HG03558 (cell line): ENCODE measurements at regions not wholly inside any gene's neighbourhood (a gene's known extent, or its start where the extent isn't known, plus 50 kb on each side); places are given as distances from the start of the nearest gene placed in this dataset.
"Not testable (repeated sequence)": the region's sequence is repeated elsewhere in the genome, so short reads cannot be mapped to it uniquely, and the experiment has no call there.

Experiments used
- ATAC-seq: cut with Tn5 transposase; IDR thresholded peaks from one replicate; pipeline ENCODE4 v1.9.1; 2021; ENCODE audit warnings: moderate number of reproducible peaks; ENCODE audit not compliant: unreplicated experiment; ENCODE audit errors: extremely low read depth

DNA sequence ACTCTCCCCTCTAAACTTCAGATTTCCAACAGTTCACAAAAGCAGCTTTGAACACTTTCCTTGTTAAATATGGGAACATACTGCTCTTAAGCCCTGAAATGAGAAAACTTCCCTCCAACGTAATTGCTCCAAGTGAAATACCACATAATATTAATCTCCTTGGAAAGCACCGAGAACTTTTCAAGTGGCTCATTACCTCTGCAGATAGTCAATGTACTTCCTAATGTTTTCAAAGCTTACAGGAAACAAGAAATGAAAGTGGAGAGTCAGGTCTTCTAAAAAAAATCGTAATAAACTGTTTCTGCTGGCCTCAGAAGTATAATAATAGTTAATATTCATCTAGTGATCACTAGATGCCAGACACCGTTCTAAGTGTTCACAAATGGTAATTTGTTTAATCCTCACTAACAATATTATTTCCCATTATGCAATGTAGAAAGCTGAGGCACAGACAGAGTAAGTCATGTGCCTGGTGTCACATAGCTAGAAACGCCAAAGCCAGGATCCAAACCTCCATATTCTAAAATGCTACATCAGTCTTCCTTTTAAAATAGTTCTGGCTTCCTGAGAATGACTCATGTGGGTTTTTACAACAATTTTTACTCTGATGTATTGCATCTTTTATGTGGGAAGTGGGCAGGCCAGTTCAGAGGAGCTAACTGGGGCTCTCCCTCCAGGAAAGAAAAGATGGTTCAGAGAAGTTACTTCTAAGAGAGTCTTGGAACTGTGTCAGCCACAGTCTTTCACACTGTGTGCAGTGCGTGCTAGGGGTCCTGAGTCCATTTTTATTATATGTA lies 177.2 kb downstream of the PLPPR4 start:
- no peak for ATAC-seq

DNA sequence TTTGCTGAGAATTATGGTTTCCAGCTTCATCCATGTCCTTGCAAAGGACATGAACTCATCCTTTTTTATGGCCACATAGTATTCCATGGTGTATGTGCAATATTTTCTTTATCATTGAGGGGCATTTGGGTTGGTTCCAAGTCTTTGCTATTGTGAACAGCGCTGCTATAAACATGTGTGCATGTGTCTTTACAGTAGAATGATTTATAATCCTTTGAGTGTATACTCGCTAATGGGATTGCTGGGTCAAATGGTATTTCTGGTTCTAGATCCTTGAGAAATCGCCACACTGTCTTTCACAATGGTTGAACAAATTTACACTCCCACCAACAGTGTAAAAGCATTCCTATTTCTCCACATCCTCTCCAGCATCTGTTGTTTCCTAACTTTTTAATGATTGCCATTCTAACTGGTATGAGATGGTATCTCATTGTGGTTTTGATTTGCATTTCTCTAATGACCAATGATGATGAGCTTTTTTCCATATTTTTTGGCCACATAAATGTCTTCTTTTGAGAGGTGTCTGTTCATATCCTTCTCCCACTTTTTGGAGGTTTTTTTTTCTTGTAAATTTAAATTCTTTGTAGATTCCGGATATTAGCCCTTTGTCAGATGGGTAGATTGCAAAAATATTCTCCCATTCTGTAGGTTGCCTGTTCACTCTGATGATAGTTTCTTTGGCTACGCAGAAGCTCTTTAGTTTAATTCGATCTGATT lies 180.1 kb downstream of the PLPPR4 start:
- not testable (repeated sequence) for ATAC-seq

DNA sequence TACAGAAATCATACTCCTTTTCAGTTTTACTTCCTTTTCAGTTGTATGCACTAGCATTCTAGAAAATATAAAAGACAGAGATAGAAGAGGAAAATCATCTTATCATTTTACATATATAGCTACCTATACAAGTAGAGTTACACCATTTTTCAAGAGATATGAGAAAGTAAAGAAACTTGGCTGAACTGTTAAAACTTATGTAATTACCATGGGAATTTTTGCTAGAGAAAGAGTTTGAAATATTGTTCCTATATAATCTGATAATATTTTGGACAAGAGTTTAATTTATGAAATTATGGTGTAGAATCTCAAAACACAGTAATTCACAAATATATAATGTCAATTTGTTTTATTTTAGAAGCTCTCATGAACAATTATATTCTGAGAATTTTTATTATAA lies 180.8 kb downstream of the PLPPR4 start:
- no peak for ATAC-seq

DNA sequence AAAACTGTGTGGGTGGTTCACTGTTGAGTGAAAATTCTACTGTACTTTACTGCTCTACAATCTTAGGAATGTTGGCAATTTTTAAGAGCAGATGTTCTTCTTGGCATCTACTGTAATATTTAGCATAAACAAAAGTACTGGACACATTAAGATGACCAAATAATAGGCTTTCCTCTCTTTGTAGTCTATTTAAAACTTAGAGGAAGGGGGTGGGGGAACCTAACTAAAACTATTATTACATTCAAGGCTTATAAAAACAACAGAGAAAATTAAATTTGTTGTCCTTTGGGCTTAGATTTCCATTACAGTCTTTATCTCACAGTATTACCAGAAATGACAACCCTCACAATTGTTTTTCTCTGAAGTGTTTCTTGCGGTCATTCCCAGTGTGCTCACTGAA lies 181.2 kb downstream of the PLPPR4 start:
- no peak for ATAC-seq

DNA sequence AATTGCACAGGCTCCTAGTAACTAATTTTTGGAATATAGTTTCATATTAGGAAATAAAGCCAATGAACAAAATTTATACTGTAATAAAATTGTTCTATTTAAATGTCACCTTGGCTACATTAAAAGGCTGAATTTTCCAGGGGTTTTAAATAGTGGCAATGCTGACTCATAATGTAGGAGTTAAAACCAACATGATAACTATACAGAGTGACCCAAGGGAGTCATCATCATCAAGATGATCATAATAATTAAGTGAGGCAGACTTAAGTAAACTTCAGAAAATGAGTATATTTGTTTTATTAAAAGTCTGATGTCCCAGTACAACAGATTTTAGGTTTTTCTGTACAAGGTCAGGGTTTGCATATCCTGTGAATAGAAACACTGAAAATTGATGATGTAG lies 183.4 kb downstream of the PLPPR4 start:
- ATAC-seq: no peak

DNA sequence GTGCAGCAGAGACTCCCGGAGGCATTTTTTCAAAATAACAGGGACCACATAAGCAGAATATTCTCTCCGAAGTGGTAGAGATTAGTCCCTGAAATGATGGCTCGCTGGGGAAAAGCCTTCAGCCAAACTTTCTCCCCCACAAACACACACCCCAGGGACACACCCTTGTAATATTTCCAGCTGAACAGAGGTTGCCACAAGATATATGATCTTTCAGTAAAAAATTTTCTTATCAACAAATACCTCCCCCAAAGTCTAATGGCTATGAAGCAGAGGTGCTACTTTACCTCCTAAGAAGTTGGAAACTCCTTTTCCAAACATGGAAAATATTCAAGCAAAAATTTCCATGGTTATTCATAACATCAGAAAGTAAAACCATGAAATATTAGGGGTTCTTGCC lies 190.2 kb upstream of the PALMD start:
- ATAC-seq: no peak

DNA sequence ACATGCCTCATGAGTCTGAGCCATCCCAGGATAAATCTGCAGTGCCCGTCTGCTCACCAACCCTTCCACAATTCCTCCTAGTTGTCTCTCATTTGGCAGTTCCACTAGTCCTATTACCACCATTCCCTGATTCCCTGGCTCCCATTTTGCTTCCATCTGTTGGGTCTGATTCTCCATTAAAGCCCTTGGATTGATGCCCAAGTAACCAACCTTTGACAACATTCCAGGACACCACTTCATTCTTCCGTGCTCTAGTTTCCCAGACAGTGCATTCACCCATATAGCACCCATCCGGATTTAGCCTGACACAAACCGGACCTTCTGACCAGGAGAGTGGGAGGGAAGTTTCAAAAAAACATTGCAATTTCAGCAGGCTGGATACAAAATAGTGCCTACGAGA lies 189.4 kb upstream of the PALMD start:
- no peak for ATAC-seq

DNA sequence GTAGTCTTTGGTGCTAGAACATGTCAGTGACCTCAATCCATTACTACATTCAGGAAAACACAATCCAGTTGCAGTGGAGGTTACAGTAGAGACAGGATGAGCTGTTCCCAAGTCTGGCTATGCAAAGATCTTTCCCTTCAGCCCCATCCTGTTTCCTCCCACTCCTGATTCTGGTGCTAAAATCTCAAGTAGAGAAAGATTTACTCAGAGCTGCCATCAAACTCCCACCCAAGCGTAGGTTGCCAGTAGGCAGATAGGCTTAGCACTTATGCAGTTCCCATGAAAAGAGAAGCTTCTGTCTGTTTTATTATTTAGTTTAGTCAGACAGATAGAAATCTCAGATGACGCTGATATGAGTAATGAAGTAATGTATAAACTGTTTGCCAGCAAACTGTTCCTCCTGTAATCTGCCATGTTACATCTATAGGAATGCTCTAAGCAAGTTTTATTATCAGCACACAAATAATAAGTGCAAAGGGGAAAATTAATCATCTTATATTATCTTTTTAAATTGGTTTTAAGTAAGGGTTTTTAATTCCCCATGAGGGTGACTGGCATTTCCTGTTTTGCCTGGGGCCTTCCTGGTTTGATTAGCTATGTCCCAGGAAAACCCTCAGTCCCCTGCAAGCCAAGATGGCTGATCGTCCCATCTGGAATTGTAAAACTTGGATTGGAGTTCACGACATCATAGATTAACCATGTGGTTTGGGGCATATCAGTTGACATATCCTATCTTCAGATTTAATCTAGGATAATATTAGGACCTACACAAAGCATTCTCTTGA lies 188.3 kb upstream of the PALMD start:
- ATAC-seq: no peak

DNA sequence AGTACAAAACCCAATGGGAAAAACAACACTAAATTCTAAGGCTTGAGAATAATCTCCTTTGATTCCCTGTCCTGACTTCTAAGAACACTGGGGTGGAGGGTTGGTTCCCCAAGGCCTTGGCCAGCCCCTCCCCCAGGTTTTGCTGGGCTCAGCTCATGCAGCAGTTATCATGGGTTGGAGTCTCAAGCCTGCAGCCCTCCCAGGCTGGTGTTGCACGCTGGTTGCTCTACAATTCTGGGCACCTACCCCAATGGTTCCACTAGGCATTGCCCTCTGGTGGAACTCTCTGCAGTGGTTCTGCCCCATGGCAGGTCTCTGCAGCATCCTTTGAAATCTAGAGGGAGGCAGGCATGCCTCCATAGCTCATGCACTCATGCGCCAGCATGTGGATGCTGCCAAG lies 184.4 kb upstream of the PALMD start:
- ATAC-seq: no peak

DNA sequence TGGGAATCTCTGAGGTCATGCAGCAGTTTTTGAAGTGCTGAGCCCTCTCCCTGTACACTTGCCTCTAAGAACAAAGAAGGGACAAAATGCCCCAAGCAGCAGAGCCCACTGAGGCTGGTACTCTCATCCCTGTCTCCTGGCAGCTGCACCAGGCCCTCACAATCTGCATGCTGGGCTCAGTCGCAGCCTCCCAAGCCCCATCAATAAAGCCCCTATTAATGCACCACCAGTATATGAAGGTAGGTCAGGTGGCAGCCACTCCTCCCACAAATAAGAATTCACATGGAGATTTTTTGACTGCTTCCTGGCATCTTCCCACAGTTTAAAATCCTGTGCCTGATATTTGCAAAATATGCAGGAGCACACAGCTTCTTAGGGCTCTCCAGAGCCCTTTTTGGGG lies 181.2 kb upstream of the PALMD start:
- ATAC-seq: no peak

DNA sequence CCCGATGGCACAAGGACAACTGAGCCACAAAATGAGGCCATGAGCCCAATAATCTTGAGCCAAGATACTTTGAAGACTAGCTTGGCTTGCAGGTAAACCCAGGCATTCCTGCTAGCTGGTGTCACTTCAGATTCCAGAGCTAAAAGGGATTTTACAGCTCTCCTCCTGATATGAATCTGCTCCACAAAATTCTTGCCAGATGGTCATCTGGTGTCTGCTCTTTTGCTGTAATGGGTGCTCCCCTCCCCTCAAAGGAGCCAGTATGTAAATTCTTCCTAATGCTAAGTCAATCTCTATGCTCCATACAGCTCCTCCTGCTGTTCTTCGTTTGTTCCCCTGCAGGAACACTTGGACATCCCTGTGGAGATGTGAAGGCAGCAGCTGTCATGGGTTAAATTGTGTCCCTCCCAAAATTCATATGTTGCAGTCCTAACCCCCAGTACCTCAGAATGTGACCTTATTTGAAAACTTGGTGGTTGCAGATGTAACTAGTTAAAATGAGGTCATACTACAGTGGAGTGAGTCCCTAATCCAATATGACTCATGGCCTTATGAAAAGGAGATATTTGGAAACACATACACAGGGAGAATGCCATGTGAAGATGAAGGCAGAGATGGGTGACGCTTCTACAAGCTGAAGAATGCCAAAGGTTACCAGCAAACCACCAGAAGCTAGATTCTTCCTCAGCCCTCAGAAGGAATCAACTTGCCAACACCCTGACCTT lies 180.6 kb upstream of the PALMD start:
- no peak for ATAC-seq

DNA sequence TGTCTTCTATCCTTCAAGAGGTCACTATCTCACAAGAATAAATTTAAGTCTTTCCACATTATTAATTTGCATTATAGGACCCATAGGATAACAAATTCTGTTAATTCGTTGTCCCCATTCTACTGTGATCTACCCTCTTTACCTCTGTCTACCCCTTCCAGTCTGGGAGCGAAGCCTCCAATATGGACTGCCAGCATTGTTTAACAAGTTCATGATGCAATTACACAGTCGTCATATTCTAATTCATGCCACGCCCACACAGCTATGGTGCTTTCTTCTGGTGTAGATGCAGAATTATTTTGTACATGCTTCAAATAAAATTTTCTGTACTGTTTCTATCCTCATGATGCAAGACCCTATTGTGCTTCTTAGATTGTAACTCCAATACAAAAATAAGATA lies 178.3 kb upstream of the PALMD start:
- no peak for ATAC-seq

DNA sequence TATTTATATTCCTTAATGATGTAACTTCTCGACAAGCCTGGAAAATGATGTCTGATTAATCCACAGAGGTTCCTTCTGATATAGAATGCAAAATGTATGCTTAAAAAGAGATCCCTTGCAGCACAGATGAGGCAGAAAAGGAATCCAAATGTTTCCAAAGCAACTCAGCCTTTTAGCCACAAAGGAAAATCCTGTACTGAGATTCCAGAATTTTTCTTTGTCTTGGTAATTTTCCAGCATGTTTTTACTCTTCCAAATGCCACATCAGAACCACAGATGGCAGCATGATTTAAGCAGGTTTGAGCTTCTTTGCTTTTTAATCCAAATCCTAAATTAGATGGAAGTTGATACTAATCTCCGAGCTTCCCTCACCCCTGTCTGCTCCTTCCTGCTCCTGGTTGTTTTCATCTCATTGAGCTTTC lies 176.4 kb upstream of the PALMD start:
- ATAC-seq: no peak

DNA sequence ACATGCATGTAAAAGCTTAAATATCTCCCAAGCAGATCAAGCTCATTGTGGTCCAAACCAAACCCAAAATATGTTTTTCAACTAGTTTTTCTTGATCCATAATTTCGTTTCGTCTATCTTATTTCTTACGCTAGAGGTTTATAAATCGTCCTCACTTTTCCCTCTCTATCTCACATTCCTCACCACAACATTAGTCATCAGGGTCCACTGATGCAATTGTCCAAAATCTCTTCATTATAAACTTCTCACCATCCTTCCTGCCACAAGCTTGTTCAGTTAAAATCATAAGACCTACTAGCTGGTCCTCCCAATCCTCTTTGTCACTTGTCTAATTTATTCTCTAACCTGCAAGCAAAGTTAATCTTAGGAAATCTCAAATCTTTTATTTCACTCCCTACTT lies 173.0 kb upstream of the PALMD start:
- ATAC-seq: no peak

DNA sequence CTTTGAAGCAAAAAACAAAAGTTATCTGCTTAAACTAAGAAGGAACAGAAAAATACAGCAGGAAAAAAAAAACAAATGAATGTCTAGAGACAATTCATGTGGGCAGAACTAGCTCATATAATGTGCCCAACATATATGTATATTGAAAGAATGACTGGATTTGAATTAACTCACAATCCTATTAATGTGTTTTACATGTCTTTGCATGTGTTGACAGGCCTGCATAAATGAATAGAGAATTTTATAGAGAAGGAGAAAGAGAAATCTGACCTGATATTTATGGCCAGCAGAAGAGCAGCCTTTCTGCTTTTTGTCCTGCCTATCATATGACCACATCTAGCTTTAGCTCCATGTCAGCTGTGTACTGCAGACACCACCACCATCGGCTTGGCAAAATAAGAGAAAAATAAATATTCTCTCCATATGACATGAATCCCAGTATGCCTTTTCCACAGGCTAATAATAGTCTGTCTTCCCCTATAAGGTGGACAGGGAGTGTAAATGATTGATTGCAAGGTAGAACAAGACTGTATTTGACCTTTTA lies 171.5 kb upstream of the PALMD start:
- no peak for ATAC-seq

DNA sequence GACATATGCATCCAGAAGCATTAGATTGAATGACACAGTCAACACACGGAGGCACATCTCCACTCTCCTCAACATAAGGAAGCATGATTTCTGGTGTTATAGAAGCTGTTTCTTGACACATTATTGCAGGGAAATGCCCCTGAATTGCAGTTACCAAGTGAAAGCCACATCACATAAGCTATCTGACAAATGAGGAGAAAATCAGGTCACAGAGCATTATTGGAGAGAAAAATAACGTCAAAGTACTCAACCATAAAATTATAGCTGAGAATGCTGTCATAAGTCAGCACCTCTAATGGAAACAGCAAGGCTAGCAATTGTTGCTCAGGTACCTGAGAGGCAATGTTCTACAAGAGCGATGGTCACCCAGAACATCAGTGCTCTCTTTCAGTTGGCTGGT lies 169.9 kb upstream of the PALMD start:
- ATAC-seq: no peak

DNA sequence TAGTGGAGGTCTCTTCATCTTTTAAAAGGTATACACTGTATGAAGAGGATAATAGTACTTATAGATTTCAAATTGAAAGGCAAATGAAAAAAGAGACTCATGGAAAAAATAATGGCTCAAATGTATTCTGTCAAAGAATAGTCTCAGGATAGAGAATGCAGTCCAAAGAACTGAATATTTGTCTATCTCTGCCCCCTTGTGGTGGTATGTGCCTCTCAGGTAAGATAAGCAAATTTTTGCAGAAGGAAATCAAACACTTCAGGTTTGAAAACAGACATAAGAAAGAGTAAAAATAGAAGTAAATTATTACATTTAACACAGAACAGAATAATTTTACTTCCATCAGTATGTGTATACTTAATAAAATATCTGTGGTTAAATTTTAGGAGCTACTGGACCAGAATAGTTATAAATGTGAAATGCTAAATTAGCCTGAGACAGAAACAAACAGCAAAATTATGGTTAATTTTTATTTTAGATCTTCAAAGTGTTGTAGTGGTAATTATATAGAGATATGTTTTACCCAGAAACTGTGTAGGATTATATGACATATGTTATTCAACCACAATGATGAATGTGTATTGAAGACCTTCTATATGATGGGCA lies 164.4 kb upstream of the PALMD start:
- ATAC-seq: no peak

DNA sequence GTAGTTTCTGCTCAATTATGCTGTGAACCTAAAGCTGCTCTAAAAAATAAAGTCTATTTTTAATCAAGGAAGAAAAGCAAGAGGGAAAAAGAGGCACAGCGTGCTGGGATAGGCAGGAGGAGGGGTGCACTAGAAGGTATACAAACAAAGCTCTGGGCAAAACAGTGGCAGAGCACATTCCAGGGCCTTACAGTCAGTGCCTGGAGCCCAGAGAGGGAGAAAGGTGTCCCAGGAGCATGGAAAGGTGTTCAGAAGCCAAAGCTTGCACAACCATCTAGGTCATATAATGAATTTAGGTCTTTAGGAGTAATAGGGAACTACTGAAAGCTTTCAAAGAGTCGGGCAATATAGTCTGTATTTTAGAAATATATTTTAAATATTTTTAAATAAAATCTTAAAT lies 163.6 kb upstream of the PALMD start:
- ATAC-seq: no peak

DNA sequence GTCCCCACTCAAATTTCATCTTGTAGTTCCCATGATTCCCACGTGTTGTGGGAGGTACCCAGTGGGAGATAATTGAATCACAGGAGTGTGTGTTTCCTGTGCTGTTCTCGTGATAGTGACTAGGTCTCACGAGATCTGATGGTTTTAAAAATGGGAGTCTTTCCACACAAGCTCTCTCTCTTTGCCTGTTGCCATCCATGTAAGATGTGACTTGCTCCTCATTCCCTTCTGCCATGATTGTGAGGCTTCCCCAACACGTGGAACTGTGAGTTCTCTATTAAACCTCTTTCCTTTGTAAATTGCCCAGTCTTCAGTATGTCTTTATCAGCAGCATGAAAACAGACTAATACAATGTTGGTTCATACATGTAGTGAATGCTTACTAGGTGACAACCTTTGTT lies 163.2 kb upstream of the PALMD start:
- ATAC-seq: no peak

DNA sequence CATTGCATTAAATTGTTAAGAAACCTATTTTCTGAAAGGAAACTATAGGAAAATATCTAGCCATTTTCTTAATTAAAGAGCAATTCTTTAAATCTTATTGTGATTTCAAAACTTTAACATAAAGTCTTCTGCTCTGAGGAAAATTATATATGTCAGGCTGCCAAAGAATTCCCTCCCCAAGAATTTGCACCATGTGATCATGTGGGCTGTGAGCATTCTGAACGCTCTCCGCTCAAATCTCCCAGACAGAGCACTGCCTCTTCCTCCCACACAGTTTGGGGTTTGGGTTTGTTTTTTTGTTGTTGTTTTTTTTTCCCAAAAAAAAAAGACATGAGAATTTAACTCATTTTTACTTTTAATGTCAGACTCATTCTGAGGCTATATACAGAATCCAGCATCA lies 155.9 kb upstream of the PALMD start:
- ATAC-seq: no peak
